ENCODE measurements at regions not wholly inside any gene's neighbourhood (a gene's known extent, or its start where the extent isn't known, plus 50 kb on each side); places are given as distances from the start of the nearest gene placed in this dataset.

DNA sequence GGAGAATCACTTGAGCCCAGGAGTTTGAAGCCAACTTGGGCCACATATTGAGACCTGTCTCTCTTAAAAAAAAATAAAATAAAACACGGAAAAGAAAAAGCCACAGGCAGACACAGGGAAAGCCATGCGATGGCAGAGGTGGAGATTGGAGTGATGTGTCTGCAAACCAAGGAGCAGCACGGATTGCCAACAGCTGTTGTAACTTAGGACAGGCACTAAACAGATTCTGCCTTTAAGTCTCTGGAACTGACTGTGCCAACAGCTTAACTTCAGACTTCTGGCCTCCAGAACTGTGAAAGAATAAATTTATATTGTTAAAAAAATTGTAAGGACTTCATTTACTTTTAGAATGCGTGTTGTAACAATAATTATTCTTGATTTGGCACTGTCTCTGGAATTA is 318.5 kb upstream of the CHD1 start:
- no peak for TF ChIP-seq GATA2 (CRISPR knock-in tag; IDR thresholded peaks at IDR 0.05)
- TF ChIP-seq, protein P1, sequence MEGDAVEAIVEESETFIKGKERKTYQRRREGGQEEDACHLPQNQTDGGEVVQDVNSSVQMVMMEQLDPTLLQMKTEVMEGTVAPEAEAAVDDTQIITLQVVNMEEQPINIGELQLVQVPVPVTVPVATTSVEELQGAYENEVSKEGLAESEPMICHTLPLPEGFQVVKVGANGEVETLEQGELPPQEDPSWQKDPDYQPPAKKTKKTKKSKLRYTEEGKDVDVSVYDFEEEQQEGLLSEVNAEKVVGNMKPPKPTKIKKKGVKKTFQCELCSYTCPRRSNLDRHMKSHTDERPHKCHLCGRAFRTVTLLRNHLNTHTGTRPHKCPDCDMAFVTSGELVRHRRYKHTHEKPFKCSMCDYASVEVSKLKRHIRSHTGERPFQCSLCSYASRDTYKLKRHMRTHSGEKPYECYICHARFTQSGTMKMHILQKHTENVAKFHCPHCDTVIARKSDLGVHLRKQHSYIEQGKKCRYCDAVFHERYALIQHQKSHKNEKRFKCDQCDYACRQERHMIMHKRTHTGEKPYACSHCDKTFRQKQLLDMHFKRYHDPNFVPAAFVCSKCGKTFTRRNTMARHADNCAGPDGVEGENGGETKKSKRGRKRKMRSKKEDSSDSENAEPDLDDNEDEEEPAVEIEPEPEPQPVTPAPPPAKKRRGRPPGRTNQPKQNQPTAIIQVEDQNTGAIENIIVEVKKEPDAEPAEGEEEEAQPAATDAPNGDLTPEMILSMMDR (IDR thresholded peaks at IDR 0.05): no peak
- TF ChIP-seq YY1 (IDR thresholded peaks at IDR 0.05; ENCODE audit: low read depth): no peak
- TF ChIP-seq CHD2 (IDR thresholded peaks at IDR 0.05; ENCODE audit: low read length, partially characterized antibody): no peak
- TF ChIP-seq MXI1 (IDR thresholded peaks at IDR 0.05; ENCODE audit: low read depth, low read length): no peak
- no peak for TF ChIP-seq TAF1 (IDR thresholded peaks at IDR 0.05; ENCODE audit: borderline replicate concordance, low read depth, low read length)
- no peak for TF ChIP-seq MEF2A (IDR thresholded peaks at IDR 0.05; ENCODE audit: borderline replicate concordance, low read depth)
- TF ChIP-seq, protein P2, sequence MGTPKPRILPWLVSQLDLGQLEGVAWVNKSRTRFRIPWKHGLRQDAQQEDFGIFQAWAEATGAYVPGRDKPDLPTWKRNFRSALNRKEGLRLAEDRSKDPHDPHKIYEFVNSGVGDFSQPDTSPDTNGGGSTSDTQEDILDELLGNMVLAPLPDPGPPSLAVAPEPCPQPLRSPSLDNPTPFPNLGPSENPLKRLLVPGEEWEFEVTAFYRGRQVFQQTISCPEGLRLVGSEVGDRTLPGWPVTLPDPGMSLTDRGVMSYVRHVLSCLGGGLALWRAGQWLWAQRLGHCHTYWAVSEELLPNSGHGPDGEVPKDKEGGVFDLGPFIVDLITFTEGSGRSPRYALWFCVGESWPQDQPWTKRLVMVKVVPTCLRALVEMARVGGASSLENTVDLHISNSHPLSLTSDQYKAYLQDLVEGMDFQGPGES (IDR thresholded peaks at IDR 0.05; ENCODE audit: low read depth, low read length): no peak
- TF ChIP-seq, protein P3, sequence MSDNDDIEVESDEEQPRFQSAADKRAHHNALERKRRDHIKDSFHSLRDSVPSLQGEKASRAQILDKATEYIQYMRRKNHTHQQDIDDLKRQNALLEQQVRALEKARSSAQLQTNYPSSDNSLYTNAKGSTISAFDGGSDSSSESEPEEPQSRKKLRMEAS (IDR thresholded peaks at IDR 0.05; ENCODE audit: low read depth): no peak
- no peak for TF ChIP-seq RCOR1 (IDR thresholded peaks at IDR 0.05; ENCODE audit: low read length)
- TF ChIP-seq EZH2phosphoT487 (IDR thresholded peaks at IDR 0.05; ENCODE audit: borderline replicate concordance, low read depth): no peak

All from SK-N-SH (cell line).